ENCODE measurements at regions not wholly inside any gene's neighbourhood (a gene's known extent, or its start where the extent isn't known, plus 50 kb on each side); places are given as distances from the start of the nearest gene placed in this dataset.

GRCh38 chr10:107984581-107984980 lies 820.1 kb upstream of the SORCS1 start:
- H3K4me3 ChIP-seq (ENCODE audit: low read depth, low read length) = no peak overlapping the region
- TF ChIP-seq CTCF (conservative IDR thresholded peaks at IDR 0.05; ENCODE audit: low read depth, low read length) = no peak
- DNase-seq (ENCODE audit: low read depth) = no peak

DNA sequence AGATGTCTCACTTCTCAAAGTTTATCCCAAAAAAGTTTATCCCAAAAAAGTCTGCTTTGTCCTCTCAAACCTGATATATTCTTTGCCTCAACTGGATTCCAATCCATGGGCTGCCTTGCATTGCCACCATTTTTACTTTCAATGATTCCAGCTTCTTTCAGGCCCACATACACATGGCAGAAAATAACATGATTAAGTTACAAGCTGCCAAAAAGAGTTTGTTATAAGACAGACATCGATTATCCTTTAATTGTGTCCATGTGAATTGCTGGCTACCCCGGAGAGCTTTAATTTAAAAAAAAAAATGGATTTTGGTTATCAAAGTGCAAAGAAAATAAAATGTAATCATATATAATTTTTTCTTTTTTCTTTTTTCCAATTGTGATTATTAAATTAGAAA lies 819.6 kb upstream of the SORCS1 start:
- no peak for TF ChIP-seq CTCF (conservative IDR thresholded peaks at IDR 0.05; ENCODE audit: low read depth, low read length)
- no peak for DNase-seq (ENCODE audit: low read depth)
- no peak overlapping the region for H3K4me3 ChIP-seq (ENCODE audit: low read depth, low read length)

GRCh38 chr10:107978455-107978854 lies 813.9 kb upstream of the SORCS1 start:
- no peak for TF ChIP-seq CTCF (conservative IDR thresholded peaks at IDR 0.05; ENCODE audit: low read depth, low read length)
- no peak for DNase-seq (ENCODE audit: low read depth)
- no peak overlapping the region for H3K4me3 ChIP-seq (ENCODE audit: low read depth, low read length)

GRCh38 chr10:107971973-107972372 lies 807.5 kb upstream of the SORCS1 start:
- H3K4me3 ChIP-seq (ENCODE audit: low read depth, low read length) = no peak overlapping the region
- TF ChIP-seq CTCF (conservative IDR thresholded peaks at IDR 0.05; ENCODE audit: low read depth, low read length) = no peak
- peak; percentile 68 for DNase-seq (ENCODE audit: low read depth)

- H3K4me3 ChIP-seq (ENCODE audit: low read depth, low read length) = no peak overlapping the region
- no peak for TF ChIP-seq CTCF (conservative IDR thresholded peaks at IDR 0.05; ENCODE audit: low read depth, low read length)
- peak; percentile 61 for DNase-seq (ENCODE audit: low read depth)
Observed at GRCh38 chr10:107971411-107971810, 806.9 kb upstream of the SORCS1 start.

- DNase-seq (ENCODE audit: low read depth) = no peak
- no peak for TF ChIP-seq CTCF (conservative IDR thresholded peaks at IDR 0.05; ENCODE audit: low read depth, low read length)
- no peak overlapping the region for H3K4me3 ChIP-seq (ENCODE audit: low read depth, low read length)
Observed at GRCh38 chr10:107970512-107970911, 806.0 kb upstream of the SORCS1 start.

- no peak for TF ChIP-seq CTCF (conservative IDR thresholded peaks at IDR 0.05; ENCODE audit: low read depth, low read length)
- no peak overlapping the region for H3K4me3 ChIP-seq (ENCODE audit: low read depth, low read length)
- no peak for DNase-seq (ENCODE audit: low read depth)
Observed at GRCh38 chr10:107969936-107970335, 805.4 kb upstream of the SORCS1 start.
